ENCODE measurements at regions not wholly inside any gene's neighbourhood (a gene's known extent, or its start where the extent isn't known, plus 50 kb on each side); places are given as distances from the start of the nearest gene placed in this dataset.

DNA sequence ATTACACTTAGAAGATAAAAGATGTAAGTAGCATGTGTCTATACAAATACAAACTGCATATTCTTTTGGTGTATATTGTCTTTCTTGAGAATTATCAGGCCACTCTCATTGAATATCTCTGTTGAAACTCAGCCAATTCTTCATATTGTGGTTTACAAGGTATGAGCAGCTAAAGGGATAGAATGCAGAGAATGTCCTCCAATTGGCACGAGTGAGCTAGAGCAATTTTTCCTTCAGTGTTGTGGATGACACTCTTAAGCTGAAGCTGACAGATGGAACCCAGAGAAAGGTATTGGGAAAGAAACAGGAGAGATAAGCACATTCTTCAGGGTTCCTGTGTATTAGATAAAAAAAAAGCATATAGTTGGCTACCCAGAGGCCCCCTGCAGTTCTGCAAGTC, 453.1 kb downstream of the EPHA3 start:
- Histone ChIP-seq H3K36me3 (ENCODE audit: control insufficient read depth in 2 of 2, insufficient read depth in 1 of 2, low read length in 2 of 2) (no peaks in the 10 kb centered on the region), H3K4me1 (ENCODE audit: control insufficient read depth, insufficient read depth, low read length) (no peaks in the 10 kb centered on the region), H3K27ac (ENCODE audit: extremely low read depth, low read depth, low read length) (no peak overlapping the region), H3K9me3 (ENCODE audit: control insufficient read depth, insufficient read depth, low read depth, low read length) (no peaks in the 10 kb centered on the region), H3K4me3 (ENCODE audit: low read depth, low read length) (no peak overlapping the region)
- POLR2A ChIA-PET = no interaction called here
- TF ChIP-seq ZNF10 (tag by site-specific recombination; IDR thresholded peaks at IDR 0.05) (no peak), ZNF416 (tag by site-specific recombination; IDR thresholded peaks at IDR 0.05) (no peak), ZNF777 (tag by site-specific recombination; IDR thresholded peaks at IDR 0.05; ENCODE audit: borderline replicate concordance) (no peak), FEZF1 (tag by site-specific recombination; IDR thresholded peaks at IDR 0.05) (no peak), ZNF776 (tag by site-specific recombination; IDR thresholded peaks at IDR 0.05; ENCODE audit: borderline replicate concordance) (no peak)
- TF ChIP-seq, protein P1, sequence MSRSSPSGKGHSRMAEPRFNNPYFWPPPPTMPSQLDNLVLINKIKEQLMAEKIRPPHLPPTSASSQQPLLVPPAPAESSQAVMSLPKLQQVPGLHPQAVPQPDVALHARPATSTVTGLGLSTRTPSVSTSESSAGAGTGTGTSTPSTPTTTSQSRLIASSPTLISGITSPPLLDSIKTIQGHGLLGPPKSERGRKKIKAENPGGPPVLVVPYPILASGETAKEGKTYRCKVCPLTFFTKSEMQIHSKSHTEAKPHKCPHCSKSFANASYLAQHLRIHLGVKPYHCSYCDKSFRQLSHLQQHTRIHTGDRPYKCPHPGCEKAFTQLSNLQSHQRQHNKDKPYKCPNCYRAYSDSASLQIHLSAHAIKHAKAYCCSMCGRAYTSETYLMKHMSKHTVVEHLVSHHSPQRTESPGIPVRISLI (tag by site-specific recombination; IDR thresholded peaks at IDR 0.05) = no peak
- TF ChIP-seq, protein P2, sequence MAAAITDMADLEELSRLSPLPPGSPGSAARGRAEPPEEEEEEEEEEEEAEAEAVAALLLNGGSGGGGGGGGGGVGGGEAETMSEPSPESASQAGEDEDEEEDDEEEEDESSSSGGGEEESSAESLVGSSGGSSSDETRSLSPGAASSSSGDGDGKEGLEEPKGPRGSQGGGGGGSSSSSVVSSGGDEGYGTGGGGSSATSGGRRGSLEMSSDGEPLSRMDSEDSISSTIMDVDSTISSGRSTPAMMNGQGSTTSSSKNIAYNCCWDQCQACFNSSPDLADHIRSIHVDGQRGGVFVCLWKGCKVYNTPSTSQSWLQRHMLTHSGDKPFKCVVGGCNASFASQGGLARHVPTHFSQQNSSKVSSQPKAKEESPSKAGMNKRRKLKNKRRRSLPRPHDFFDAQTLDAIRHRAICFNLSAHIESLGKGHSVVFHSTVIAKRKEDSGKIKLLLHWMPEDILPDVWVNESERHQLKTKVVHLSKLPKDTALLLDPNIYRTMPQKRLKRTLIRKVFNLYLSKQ (tag by site-specific recombination; IDR thresholded peaks at IDR 0.05; ENCODE audit: borderline replicate concordance) = no peak
- TF ChIP-seq, protein P3, sequence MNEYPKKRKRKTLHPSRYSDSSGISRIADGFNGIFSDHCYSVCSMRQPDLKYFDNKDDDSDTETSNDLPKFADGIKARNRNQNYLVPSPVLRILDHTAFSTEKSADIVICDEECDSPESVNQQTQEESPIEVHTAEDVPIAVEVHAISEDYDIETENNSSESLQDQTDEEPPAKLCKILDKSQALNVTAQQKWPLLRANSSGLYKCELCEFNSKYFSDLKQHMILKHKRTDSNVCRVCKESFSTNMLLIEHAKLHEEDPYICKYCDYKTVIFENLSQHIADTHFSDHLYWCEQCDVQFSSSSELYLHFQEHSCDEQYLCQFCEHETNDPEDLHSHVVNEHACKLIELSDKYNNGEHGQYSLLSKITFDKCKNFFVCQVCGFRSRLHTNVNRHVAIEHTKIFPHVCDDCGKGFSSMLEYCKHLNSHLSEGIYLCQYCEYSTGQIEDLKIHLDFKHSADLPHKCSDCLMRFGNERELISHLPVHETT (tag by site-specific recombination; IDR thresholded peaks at IDR 0.05) = no peak
- CTCF ChIA-PET = no interaction called here

DNA sequence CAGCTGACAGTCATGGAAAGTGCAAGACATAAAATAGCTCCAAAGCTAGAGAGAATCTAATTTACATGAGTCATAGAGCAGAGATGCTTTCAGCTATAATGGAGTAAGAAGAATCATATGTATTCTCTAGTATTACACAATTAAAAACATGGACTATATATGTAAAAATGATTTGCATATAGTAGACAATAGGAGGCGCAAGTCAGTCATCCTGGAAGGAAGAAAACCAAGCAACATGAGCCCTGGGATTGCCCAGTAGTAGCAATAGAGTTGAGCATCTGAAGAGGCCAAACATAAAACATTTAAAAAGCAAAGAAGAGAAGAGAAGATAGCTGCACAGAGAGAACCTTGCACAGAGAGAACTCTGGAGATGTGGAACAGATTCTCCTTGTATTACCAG, 455.0 kb downstream of the EPHA3 start:
- POLR2A ChIA-PET = no interaction called here
- TF ChIP-seq, protein P4, sequence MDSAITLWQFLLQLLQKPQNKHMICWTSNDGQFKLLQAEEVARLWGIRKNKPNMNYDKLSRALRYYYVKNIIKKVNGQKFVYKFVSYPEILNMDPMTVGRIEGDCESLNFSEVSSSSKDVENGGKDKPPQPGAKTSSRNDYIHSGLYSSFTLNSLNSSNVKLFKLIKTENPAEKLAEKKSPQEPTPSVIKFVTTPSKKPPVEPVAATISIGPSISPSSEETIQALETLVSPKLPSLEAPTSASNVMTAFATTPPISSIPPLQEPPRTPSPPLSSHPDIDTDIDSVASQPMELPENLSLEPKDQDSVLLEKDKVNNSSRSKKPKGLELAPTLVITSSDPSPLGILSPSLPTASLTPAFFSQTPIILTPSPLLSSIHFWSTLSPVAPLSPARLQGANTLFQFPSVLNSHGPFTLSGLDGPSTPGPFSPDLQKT (IDR thresholded peaks at IDR 0.05; ENCODE audit: borderline replicate concordance, low read depth, low read length) = no peak
- no peak for TF ChIP-seq KLF10 (tag by site-specific recombination; IDR thresholded peaks at IDR 0.05)
- CTCF ChIA-PET = interaction anchor here (0.6 to 0.8 kb wide), 3 partner anchors 15 to 288 kb away, joined by 3 read pairs; no protein-coding TSS in a partner anchor

DNA sequence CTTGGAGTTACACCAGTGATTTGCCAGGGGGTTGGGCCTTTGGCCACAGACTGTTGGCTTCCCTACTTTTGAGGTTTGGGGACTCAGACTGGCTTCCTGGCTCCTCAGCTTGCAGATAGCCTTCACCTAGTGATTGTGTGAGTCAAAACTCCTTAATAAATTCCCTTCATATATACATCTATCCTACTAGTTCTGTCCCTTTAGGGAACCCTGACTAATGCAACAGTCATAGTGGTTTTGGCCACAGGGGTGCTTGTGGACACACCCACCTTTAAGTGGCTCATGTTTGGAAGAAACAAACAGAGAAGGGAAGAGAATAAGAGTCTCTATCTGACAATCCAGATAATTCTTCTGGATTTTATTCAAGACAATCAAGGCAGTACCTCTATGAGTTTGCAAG, 457.7 kb downstream of the EPHA3 start:
- Histone ChIP-seq H3K27ac (ENCODE audit: extremely low read depth, low read depth, low read length) (no peak overlapping the region), H3K4me1 (ENCODE audit: control insufficient read depth, insufficient read depth, low read length) (no peaks in the 10 kb centered on the region), H3K9me3 (ENCODE audit: control insufficient read depth, insufficient read depth, low read depth, low read length) (no peaks in the 10 kb centered on the region), H3K4me3 (ENCODE audit: low read depth, low read length) (no peak overlapping the region), H3K36me3 (ENCODE audit: control insufficient read depth in 2 of 2, insufficient read depth in 1 of 2, low read length in 2 of 2) (no peaks in the 10 kb centered on the region)
- TF ChIP-seq ZNF157 (tag by site-specific recombination; IDR thresholded peaks at IDR 0.05) = no peak
- TF ChIP-seq ZNF311 (tag by site-specific recombination; IDR thresholded peaks at IDR 0.05; ENCODE audit: borderline replicate concordance) = no peak
- no peak for TF ChIP-seq ZBTB7A (tag by site-specific recombination; IDR thresholded peaks at IDR 0.05; ENCODE audit: low read depth)
- TF ChIP-seq KLF1 (tag by site-specific recombination; IDR thresholded peaks at IDR 0.05) = no peak
- TF ChIP-seq ZNF514 (tag by site-specific recombination; IDR thresholded peaks at IDR 0.05) = no peak
- TF ChIP-seq ZNF391 (tag by site-specific recombination; IDR thresholded peaks at IDR 0.05; ENCODE audit: borderline replicate concordance, low read depth) = no peak
- TF ChIP-seq ZNF423 (tag by site-specific recombination; IDR thresholded peaks at IDR 0.05) = no peak
- TF ChIP-seq, protein P5, sequence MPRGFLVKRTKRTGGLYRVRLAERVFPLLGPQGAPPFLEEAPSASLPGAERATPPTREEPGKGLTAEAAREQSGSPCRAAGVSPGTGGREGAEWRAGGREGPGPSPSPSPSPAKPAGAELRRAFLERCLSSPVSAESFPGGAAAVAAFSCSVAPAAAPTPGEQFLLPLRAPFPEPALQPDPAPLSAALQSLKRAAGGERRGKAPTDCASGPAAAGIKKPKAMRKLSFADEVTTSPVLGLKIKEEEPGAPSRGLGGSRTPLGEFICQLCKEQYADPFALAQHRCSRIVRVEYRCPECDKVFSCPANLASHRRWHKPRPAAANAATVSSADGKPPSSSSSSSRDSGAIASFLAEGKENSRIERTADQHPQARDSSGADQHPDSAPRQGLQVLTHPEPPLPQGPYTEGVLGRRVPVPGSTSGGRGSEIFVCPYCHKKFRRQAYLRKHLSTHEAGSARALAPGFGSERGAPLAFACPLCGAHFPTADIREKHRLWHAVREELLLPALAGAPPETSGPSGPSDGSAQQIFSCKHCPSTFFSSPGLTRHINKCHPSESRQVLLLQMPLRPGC (tag by site-specific recombination; IDR thresholded peaks at IDR 0.05) = no peak
- no peak for TF ChIP-seq ZNF747 (tag by site-specific recombination; IDR thresholded peaks at IDR 0.05)
- TF ChIP-seq SETDB1 (IDR thresholded peaks at IDR 0.05; ENCODE audit: insufficient read length, low read length) = no peak
- TF ChIP-seq ZSCAN30 (tag by site-specific recombination; IDR thresholded peaks at IDR 0.05) = no peak
- TF ChIP-seq, protein P6, sequence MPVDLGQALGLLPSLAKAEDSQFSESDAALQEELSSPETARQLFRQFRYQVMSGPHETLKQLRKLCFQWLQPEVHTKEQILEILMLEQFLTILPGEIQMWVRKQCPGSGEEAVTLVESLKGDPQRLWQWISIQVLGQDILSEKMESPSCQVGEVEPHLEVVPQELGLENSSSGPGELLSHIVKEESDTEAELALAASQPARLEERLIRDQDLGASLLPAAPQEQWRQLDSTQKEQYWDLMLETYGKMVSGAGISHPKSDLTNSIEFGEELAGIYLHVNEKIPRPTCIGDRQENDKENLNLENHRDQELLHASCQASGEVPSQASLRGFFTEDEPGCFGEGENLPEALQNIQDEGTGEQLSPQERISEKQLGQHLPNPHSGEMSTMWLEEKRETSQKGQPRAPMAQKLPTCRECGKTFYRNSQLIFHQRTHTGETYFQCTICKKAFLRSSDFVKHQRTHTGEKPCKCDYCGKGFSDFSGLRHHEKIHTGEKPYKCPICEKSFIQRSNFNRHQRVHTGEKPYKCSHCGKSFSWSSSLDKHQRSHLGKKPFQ (tag by site-specific recombination; IDR thresholded peaks at IDR 0.05) = no peak
- no peak for TF ChIP-seq ZNF530 (tag by site-specific recombination; IDR thresholded peaks at IDR 0.05; ENCODE audit: low read depth)
- no peak for TF ChIP-seq ZNF843 (tag by site-specific recombination; IDR thresholded peaks at IDR 0.05)
- no peak for TF ChIP-seq SP3 (tag by site-specific recombination; IDR thresholded peaks at IDR 0.05)
- ChIA-PET CTCF (no interaction called here), POLR2A (no interaction called here)

More for the DNA sequence above, 455.0 kb downstream of the EPHA3 start:
- Histone ChIP-seq H3K27ac (ENCODE audit: extremely low read depth, low read depth, low read length) (no peak overlapping the region), H3K36me3 (ENCODE audit: control insufficient read depth in 2 of 2, insufficient read depth in 1 of 2, low read length in 2 of 2) (no peaks in the 10 kb centered on the region), H3K4me3 (ENCODE audit: low read depth, low read length) (no peak overlapping the region), H3K9me3 (ENCODE audit: control insufficient read depth, insufficient read depth, low read depth, low read length) (no peaks in the 10 kb centered on the region), H3K4me1 (ENCODE audit: control insufficient read depth, insufficient read depth, low read length) (no peaks in the 10 kb centered on the region)

Measured in HEK293 (cell line).